ENCODE measurements at regions not wholly inside any gene's neighbourhood (a gene's known extent, or its start where the extent isn't known, plus 50 kb on each side); places are given as distances from the start of the nearest gene placed in this dataset.
"Not testable (repeated sequence)": the region's sequence is repeated elsewhere in the genome, so short reads cannot be mapped to it uniquely, and the experiment has no call there.

- no peak for DNase-seq
Measured at GRCh38 chr12:131251336-131252101, 297.8 kb downstream of the ADGRD1 start.

- DNase-seq = no peak
Measured at GRCh38 chr12:131253376-131254026, 299.8 kb downstream of the ADGRD1 start.

GRCh38 chr12:131254374-131254773 lies 300.7 kb downstream of the ADGRD1 start:
- DNase-seq = no peak

- no peak for DNase-seq
Measured at GRCh38 chr12:131258398-131258797, 304.7 kb downstream of the ADGRD1 start.

GRCh38 chr12:131260251-131260905 lies 306.7 kb downstream of the ADGRD1 start:
- no peak for DNase-seq

- no peak for DNase-seq
Measured at GRCh38 chr12:131260954-131261353, 307.2 kb downstream of the ADGRD1 start.

- no peak for DNase-seq
Measured at GRCh38 chr12:131261906-131262305, 308.2 kb downstream of the ADGRD1 start.

- DNase-seq = no peak
Measured at GRCh38 chr12:131263626-131264025, 309.9 kb downstream of the ADGRD1 start.

GRCh38 chr12:131264635-131265034 lies 310.9 kb downstream of the ADGRD1 start:
- DNase-seq = no peak

GRCh38 chr12:131266591-131267467 lies 313.1 kb downstream of the ADGRD1 start:
- DNase-seq = no peak

GRCh38 chr12:131267576-131267975 lies 313.9 kb downstream of the ADGRD1 start:
- DNase-seq = no peak

GRCh38 chr12:131268123-131268522 lies 314.4 kb downstream of the ADGRD1 start:
- DNase-seq = not testable (repeated sequence)

- DNase-seq = not testable (repeated sequence)
Measured at GRCh38 chr12:131268571-131268970, 314.9 kb downstream of the ADGRD1 start.

- no peak for DNase-seq
Measured at GRCh38 chr12:131269551-131269950, 315.8 kb downstream of the ADGRD1 start.

GRCh38 chr12:131269977-131270376 lies 316.3 kb downstream of the ADGRD1 start:
- not testable (repeated sequence) for DNase-seq

- DNase-seq = no peak
Measured at GRCh38 chr12:131271724-131272123, 318.0 kb downstream of the ADGRD1 start.

GRCh38 chr12:131272283-131272814 lies 318.6 kb downstream of the ADGRD1 start:
- DNase-seq = not testable (repeated sequence)

GRCh38 chr12:131273291-131273845 lies 319.7 kb downstream of the ADGRD1 start:
- DNase-seq = no peak

- no peak for DNase-seq
Measured at GRCh38 chr12:131274061-131274460, 320.4 kb downstream of the ADGRD1 start.

GRCh38 chr12:131274906-131275305 lies 321.2 kb downstream of the ADGRD1 start:
- no peak for DNase-seq

- DNase-seq = no peak
Measured at GRCh38 chr12:131275824-131276223, 322.1 kb downstream of the ADGRD1 start.

- DNase-seq = no peak
Measured at GRCh38 chr12:131276501-131277185, 322.9 kb downstream of the ADGRD1 start.

All from CD4-positive, alpha-beta T cell treated with Interferon gamma for 1 hour (primary cell).